SK-N-SH treated with all-trans-retinoic acid at 6 μM for 48 hours (cell line): ENCODE measurements at regions not wholly inside any gene's neighbourhood (a gene's known extent, or its start where the extent isn't known, plus 50 kb on each side); places are given as distances from the start of the nearest gene placed in this dataset.

Experiments used
- ATAC-seq: fragments of 200-7000 bp; cut with Tn5 transposase; 3 replicates; pipeline ENCODE4 v1.9.1; 2020; ENCODE audit warnings: mild to moderate bottlenecking, moderate library complexity
- ARNTL ChIP-seq: fragments of 450-650 bp; formaldehyde crosslinking; IDR thresholded peaks from 2 replicates; pipeline ENCODE4 v1.5.0; 2020; ENCODE audit warnings: low read depth, mild to moderate bottlenecking, moderate library complexity, borderline replicate concordance
- BACH2 ChIP-seq: fragments of 250-450 bp; sonication (Bioruptor Pico); IDR thresholded peaks from 2 replicates; pipeline ENCODE4 v1.9.0; 2021; ENCODE audit warnings: mild to moderate bottlenecking, borderline replicate concordance
- GLIS3 ChIP-seq: fragments of 250-450 bp; sonication (Bioruptor Pico); IDR thresholded peaks from 2 replicates; pipeline ENCODE4 v1.5.0; 2020; ENCODE audit warnings: mild to moderate bottlenecking, moderate library complexity
- OSR1 ChIP-seq: fragments of 250-450 bp; sonication (Bioruptor Pico); IDR thresholded peaks from 2 replicates; pipeline ENCODE4 v1.8.0; 2022; ENCODE audit warnings: moderate library complexity, mild to moderate bottlenecking, inconsistent platforms
- POU6F1 ChIP-seq: fragments of 250-450 bp; sonication (Bioruptor Pico); IDR thresholded peaks from 2 replicates; pipeline ENCODE4 v1.8.0; 2021; ENCODE audit warnings: low read depth, mild to moderate bottlenecking, moderate library complexity, borderline replicate concordance
- PPARA ChIP-seq: fragments of 250-450 bp; sonication (Bioruptor Pico); IDR thresholded peaks from 2 replicates; pipeline ENCODE4 v1.5.0; 2020; ENCODE audit warnings: mild to moderate bottlenecking, borderline replicate concordance
- SNAI2 ChIP-seq: fragments of 250-450 bp; sonication (Bioruptor Pico); IDR thresholded peaks from 2 replicates; pipeline ENCODE4 v1.5.0; 2020; ENCODE audit warnings: mild to moderate bottlenecking, moderate library complexity
- TCF4 ChIP-seq: fragments of 250-450 bp; sonication (Bioruptor Pico); IDR thresholded peaks from 2 replicates; pipeline ENCODE4 v1.8.0; 2021; ENCODE audit warnings: mild to moderate bottlenecking, moderate library complexity, borderline replicate concordance
- TOX ChIP-seq: fragments of 250-450 bp; sonication (Bioruptor Pico); IDR thresholded peaks from 2 replicates; pipeline ENCODE4 v1.8.0; 2021; ENCODE audit warnings: mild to moderate bottlenecking, moderate library complexity, borderline replicate concordance
- ZC3H10 ChIP-seq: fragments of 250-450 bp; sonication (Bioruptor Pico); IDR thresholded peaks from 2 replicates; pipeline ENCODE4 v1.5.1; 2021; ENCODE audit warnings: mild to moderate bottlenecking, moderate library complexity
- ZFP3 ChIP-seq: fragments of 250-450 bp; sonication (Bioruptor Pico); IDR thresholded peaks from 2 replicates; pipeline ENCODE4 v1.5.0; 2020; ENCODE audit warnings: mild to moderate bottlenecking, moderate library complexity
- ZNF565 ChIP-seq: fragments of 450-650 bp; formaldehyde crosslinking; conservative IDR thresholded peaks from 2 replicates; pipeline ENCODE4 v1.5.0; 2020; ENCODE audit warnings: low read depth, mild to moderate bottlenecking, moderate library complexity
- ZNF70 ChIP-seq: fragments of 450-650 bp; formaldehyde crosslinking; IDR thresholded peaks from 2 replicates; pipeline ENCODE4 v1.5.0; 2020; ENCODE audit warnings: mild to moderate bottlenecking, moderate library complexity
- ZNF8 ChIP-seq: fragments of 450-650 bp; formaldehyde crosslinking; IDR thresholded peaks from 2 replicates; pipeline ENCODE4 v1.5.0; 2020; ENCODE audit warnings: mild to moderate bottlenecking, moderate library complexity
- TF ChIP-seq, protein P1 (sequence below): fragments of 250-450 bp; sonication (Bioruptor Pico); IDR thresholded peaks from 2 replicates; pipeline ENCODE4 v1.8.0; 2020; ENCODE audit warnings: mild to moderate bottlenecking, moderate library complexity, borderline replicate concordance
- TF ChIP-seq, protein P2 (sequence below): fragments of 250-450 bp; sonication (Bioruptor Pico); IDR thresholded peaks from 2 replicates; pipeline ENCODE4 v1.5.1; 2020; ENCODE audit warnings: low read depth, mild to moderate bottlenecking, moderate library complexity
- TF ChIP-seq, protein P3 (sequence below): fragments of 250-450 bp; sonication (Bioruptor Pico); IDR thresholded peaks from 2 replicates; pipeline ENCODE4 v1.5.0; 2020; ENCODE audit warnings: mild to moderate bottlenecking, moderate library complexity

DNA sequence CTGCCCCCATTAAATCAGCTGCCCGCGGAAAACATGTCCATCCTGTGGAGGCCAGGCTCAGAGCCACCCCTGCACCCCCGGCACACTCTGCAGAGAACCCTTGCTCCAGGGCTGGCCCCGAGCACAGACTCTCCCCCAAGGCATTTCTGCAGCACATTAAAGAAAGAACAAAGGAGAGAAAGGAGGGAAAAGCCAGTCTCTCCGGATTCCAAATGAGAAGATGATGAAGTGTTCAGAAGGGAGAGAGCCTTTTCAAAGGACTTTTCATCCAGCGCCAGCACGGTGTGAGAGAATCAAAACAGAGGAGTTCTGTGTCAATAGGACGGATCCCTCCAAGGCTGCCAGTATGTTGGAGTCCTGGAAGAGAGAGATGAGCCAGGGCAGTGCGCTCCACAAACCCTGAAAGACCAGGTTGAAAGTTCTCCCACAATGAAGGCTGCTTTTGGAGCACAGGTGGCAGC is 498.3 kb downstream of the NPHP4 start (continued):
- no peak for TF ChIP-seq POU6F1 (CRISPR knock-in tag)
- no peak for TF ChIP-seq BACH2
- TF ChIP-seq TCF4 (CRISPR knock-in tag): no peak
- no peak for TF ChIP-seq ARNTL (CRISPR knock-in tag)
- TF ChIP-seq ZNF70 (CRISPR knock-in tag): no peak
- no peak for TF ChIP-seq PPARA (CRISPR knock-in tag)
- no peak for TF ChIP-seq SNAI2
- TF ChIP-seq, protein P1, sequence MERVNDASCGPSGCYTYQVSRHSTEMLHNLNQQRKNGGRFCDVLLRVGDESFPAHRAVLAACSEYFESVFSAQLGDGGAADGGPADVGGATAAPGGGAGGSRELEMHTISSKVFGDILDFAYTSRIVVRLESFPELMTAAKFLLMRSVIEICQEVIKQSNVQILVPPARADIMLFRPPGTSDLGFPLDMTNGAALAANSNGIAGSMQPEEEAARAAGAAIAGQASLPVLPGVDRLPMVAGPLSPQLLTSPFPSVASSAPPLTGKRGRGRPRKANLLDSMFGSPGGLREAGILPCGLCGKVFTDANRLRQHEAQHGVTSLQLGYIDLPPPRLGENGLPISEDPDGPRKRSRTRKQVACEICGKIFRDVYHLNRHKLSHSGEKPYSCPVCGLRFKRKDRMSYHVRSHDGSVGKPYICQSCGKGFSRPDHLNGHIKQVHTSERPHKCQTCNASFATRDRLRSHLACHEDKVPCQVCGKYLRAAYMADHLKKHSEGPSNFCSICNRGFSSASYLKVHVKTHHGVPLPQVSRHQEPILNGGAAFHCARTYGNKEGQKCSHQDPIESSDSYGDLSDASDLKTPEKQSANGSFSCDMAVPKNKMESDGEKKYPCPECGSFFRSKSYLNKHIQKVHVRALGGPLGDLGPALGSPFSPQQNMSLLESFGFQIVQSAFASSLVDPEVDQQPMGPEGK (CRISPR knock-in tag): no peak
- TF ChIP-seq GLIS3: no peak
- no peak for TF ChIP-seq TOX (CRISPR knock-in tag)
- TF ChIP-seq, protein P2, sequence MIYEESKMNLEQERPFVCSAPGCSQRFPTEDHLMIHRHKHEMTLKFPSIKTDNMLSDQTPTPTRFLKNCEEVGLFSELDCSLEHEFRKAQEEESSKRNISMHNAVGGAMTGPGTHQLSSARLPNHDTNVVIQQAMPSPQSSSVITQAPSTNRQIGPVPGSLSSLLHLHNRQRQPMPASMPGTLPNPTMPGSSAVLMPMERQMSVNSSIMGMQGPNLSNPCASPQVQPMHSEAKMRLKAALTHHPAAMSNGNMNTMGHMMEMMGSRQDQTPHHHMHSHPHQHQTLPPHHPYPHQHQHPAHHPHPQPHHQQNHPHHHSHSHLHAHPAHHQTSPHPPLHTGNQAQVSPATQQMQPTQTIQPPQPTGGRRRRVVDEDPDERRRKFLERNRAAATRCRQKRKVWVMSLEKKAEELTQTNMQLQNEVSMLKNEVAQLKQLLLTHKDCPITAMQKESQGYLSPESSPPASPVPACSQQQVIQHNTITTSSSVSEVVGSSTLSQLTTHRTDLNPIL: no peak

DNA sequence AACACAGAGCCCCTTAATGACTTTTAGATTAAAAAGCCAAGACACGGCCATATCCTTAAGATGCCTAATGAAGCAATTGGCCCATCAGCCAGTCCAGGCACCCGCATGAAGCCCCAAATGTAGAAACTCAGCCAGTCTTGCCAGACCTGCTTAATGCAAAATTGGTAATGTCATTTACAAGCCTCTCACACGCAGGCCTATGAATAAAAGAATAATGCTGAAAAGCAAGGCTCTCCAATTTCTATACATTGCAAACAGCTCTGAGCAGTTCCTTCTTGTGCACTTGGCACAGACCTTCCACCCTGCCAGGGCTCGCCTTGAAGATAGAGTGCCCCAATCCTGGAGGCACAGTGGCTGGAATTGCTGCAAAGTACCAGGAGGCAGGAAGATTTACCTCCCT is 498.9 kb downstream of the NPHP4 start:
- no peak for ATAC-seq
- no peak for TF ChIP-seq TCF4 (CRISPR knock-in tag)
- TF ChIP-seq, protein P1 (CRISPR knock-in tag): no peak
- TF ChIP-seq BACH2: no peak
- no peak for TF ChIP-seq GLIS3
- no peak for TF ChIP-seq ZFP3 (CRISPR knock-in tag)
- no peak for TF ChIP-seq ARNTL (CRISPR knock-in tag)
- TF ChIP-seq, protein P2: no peak

DNA sequence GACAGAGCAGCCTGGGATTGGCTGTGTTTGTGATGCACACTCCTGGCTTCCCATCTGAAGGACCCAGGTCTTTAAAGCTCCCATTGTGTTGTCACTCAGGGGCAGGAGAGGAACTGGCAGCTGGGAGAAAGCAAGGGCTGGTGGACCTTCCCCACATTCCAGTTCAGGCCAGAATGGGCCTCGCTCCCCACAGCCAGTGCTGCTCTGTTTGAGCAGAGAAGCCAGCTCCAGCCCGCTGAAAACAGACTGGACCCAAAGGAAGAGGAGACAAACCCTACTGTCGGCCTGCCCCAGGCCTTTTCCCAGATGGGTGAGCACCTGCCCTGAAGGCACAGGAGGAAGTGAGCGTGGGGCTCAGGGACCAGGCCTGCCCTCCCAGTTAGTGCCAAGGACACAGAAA is 499.4 kb downstream of the NPHP4 start:
- TF ChIP-seq, protein P3, sequence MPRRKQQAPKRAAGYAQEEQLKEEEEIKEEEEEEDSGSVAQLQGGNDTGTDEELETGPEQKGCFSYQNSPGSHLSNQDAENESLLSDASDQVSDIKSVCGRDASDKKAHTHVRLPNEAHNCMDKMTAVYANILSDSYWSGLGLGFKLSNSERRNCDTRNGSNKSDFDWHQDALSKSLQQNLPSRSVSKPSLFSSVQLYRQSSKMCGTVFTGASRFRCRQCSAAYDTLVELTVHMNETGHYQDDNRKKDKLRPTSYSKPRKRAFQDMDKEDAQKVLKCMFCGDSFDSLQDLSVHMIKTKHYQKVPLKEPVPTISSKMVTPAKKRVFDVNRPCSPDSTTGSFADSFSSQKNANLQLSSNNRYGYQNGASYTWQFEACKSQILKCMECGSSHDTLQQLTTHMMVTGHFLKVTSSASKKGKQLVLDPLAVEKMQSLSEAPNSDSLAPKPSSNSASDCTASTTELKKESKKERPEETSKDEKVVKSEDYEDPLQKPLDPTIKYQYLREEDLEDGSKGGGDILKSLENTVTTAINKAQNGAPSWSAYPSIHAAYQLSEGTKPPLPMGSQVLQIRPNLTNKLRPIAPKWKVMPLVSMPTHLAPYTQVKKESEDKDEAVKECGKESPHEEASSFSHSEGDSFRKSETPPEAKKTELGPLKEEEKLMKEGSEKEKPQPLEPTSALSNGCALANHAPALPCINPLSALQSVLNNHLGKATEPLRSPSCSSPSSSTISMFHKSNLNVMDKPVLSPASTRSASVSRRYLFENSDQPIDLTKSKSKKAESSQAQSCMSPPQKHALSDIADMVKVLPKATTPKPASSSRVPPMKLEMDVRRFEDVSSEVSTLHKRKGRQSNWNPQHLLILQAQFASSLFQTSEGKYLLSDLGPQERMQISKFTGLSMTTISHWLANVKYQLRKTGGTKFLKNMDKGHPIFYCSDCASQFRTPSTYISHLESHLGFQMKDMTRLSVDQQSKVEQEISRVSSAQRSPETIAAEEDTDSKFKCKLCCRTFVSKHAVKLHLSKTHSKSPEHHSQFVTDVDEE (CRISPR knock-in tag): no peak
- no peak for ATAC-seq

- no peak for ATAC-seq
- TF ChIP-seq ZNF8 (CRISPR knock-in tag) (no peak), TOX (CRISPR knock-in tag) (no peak), SNAI2 (no peak), GLIS3 (no peak), PPARA (CRISPR knock-in tag) (no peak), ZNF565 (CRISPR knock-in tag) (no peak), ZFP3 (CRISPR knock-in tag) (no peak), ARNTL (CRISPR knock-in tag) (no peak), ZC3H10 (CRISPR knock-in tag) (no peak), BACH2 (no peak), OSR1 (CRISPR knock-in tag) (no peak)
- TF ChIP-seq, protein P1 (CRISPR knock-in tag): no peak
- TF ChIP-seq, protein P3 (CRISPR knock-in tag): no peak
Measured at GRCh38 chr1:5491207-5491904, 500.9 kb downstream of the NPHP4 start.
